GM12878 (cell line): ENCODE measurements at regions not wholly inside any gene's neighbourhood (a gene's known extent, or its start where the extent isn't known, plus 50 kb on each side); places are given as distances from the start of the nearest gene placed in this dataset.

Experiments used
- ATAC-seq: fragments of 200-7000 bp; cut with Tn5 transposase; 3 replicates; pipeline ENCODE4 v1.9.1; 2020; ENCODE audit warnings: mild to moderate bottlenecking, moderate library complexity
- BruUV-seq: library from RNA; stranded (reverse); fragments of 400-500 nt; replicated peaks from 2 replicates; lab custom pipeline; 2021; lab: Mats Ljungman, UMichigan
- CTCF ChIA-PET: fragments of 300-600 bp; sonication (Branson Sonifier 250); formaldehyde crosslinking; extraction: SDS; loops from one replicate; lab custom pipeline; 2021; ENCODE audit warnings: inconsistent platforms; lab: Yijun Ruan, JAX
- POLR2A ChIA-PET: fragments of 350-600 bp; formaldehyde crosslinking; extraction: SDS; loops from one replicate; lab custom pipeline; 2021; ENCODE audit warnings: inconsistent platforms; lab: Charles Lee
- RAD21 ChIA-PET: fragments of 300-600 bp; sonication (Branson Sonifier 250); formaldehyde crosslinking; loops from one replicate; lab custom pipeline; 2023; ENCODE audit warnings: antibody characterized with exemption; ENCODE audit not compliant: unreplicated experiment; lab: Charles Lee
- SMC1A ChIA-PET: fragments of 300-600 bp; sonication (Branson Sonifier 250); formaldehyde crosslinking; loops from one replicate; lab custom pipeline; 2023; ENCODE audit not compliant: unreplicated experiment, uncharacterized antibody; lab: Charles Lee
- DNase-seq: peaks from one replicate; pipeline ENCODE4 v3.0.0-alpha.2; 2011; ENCODE audit warnings: low read depth, low spot score
- FAIRE-seq: peaks from 3 replicates; lab custom pipeline; 2011; peaks lifted over from hg19 to GRCh38; lab: Jason Lieb, UNC
- H2AFZ ChIP-seq: 2 replicates; pipeline ENCODE4 v1.6.0; 2011; ENCODE audit warnings: low read depth, low read length, control low read depth; ENCODE audit not compliant: control insufficient read depth
- H3K27ac ChIP-seq: 2 replicates; pipeline ENCODE4 v1.5.1; 2011; ENCODE audit warnings: control low read depth; ENCODE audit not compliant: control insufficient read depth, insufficient read depth
- H3K27me3 ChIP-seq, 2 experiments: replicated peaks in 1 of 2; 2 replicates each; pipeline versions ENCODE4 v1.6.0 to v1.6.1; 2011; ENCODE audit warnings: low read length in 1 of 2; ENCODE audit not compliant: control insufficient read depth in 2 of 2, insufficient read depth in 2 of 2
- H3K36me3 ChIP-seq, 2 experiments: 2 replicates each; pipeline ENCODE4 v1.5.1; 2011; ENCODE audit warnings: low read length in 1 of 2; ENCODE audit not compliant: control insufficient read depth in 2 of 2, insufficient read depth in 2 of 2
- H3K4me1 ChIP-seq: 2 replicates; pipeline ENCODE4 v1.6.1; 2011; ENCODE audit warnings: mild to moderate bottlenecking, low read length, moderate library complexity, mixed read lengths; ENCODE audit not compliant: control insufficient read depth, insufficient read depth
- H3K4me2 ChIP-seq: 2 replicates; pipeline ENCODE4 v1.6.0; 2011; ENCODE audit warnings: control low read depth; ENCODE audit not compliant: control insufficient read depth, insufficient read depth
- H3K4me3 ChIP-seq: fragments of 200-600 bp; sonication (generic); 2 replicates; pipeline ENCODE4 v1.5.1; 2016
- H3K79me2 ChIP-seq: 2 replicates; pipeline ENCODE4 v1.6.0; 2011; ENCODE audit warnings: low read length; ENCODE audit not compliant: control insufficient read depth, insufficient read depth
- H3K9ac ChIP-seq: 2 replicates; pipeline ENCODE4 v1.8.0; 2011; ENCODE audit warnings: low read length, control low read depth, mixed read lengths; ENCODE audit not compliant: control insufficient read depth, insufficient read depth
- H3K9me3 ChIP-seq: replicated peaks from 3 replicates; pipeline ENCODE4 v1.5.1; 2011; ENCODE audit warnings: mild to moderate bottlenecking, low read length; ENCODE audit not compliant: control insufficient read depth, insufficient read depth
- H4K20me1 ChIP-seq: 2 replicates; pipeline ENCODE4 v1.6.0; 2011; ENCODE audit not compliant: control insufficient read depth, insufficient read depth
- CHD4 ChIP-seq: fragments of 200-600 bp; sonication (generic); IDR thresholded peaks from 2 replicates; pipeline ENCODE4 v1.6.1; 2016; ENCODE audit warnings: mild to moderate bottlenecking
- EP300 ChIP-seq, 2 experiments: fragments of 150-350 bp in 1 of 2; IDR thresholded peaks; 2 replicates each; pipeline ENCODE4 v1.6.1; 2011 to 2012; ENCODE audit warnings: low read depth in 2 of 2, low read length in 2 of 2, borderline replicate concordance in 1 of 2, improper control_type of control experiment in 1 of 2, inconsistent platforms in 1 of 2; ENCODE audit not compliant: control insufficient read depth in 1 of 2
- FOXK2 ChIP-seq: fragments of 450-650 bp; IDR thresholded peaks from 2 replicates; pipeline ENCODE4 v1.6.1; 2017; ENCODE audit warnings: mild to moderate bottlenecking, moderate library complexity
- MLLT1 ChIP-seq: fragments of 450-650 bp; IDR thresholded peaks from 2 replicates; pipeline ENCODE4 v1.6.1; 2016; ENCODE audit warnings: mild to moderate bottlenecking
- SPI1 ChIP-seq: IDR thresholded peaks from 2 replicates; pipeline ENCODE4 v1.6.1; 2011; ENCODE audit warnings: low read depth, mild to moderate bottlenecking, low read length, moderate library complexity, borderline replicate concordance; ENCODE audit not compliant: insufficient read depth
- TBL1XR1 ChIP-seq: IDR thresholded peaks from 2 replicates; pipeline ENCODE4 v1.6.1; 2012; ENCODE audit warnings: low read depth, low read length, improper control_type of control experiment
- TCF12 ChIP-seq: IDR thresholded peaks from 2 replicates; pipeline ENCODE4 v1.6.1; 2011; ENCODE audit warnings: low read depth, mild to moderate bottlenecking, low read length
- WRNIP1 ChIP-seq: IDR thresholded peaks from 2 replicates; pipeline ENCODE4 v1.6.1; 2011; ENCODE audit warnings: low read depth, low read length, improper control_type of control experiment, borderline replicate concordance
- WGBS: methylation state at CpG from one replicate; pipeline ENCODE4 v1.1.6; 2016; ENCODE audit warnings: low lambda C conversion rate; ENCODE audit not compliant: insufficient replicate concordance, insufficient coverage; ENCODE audit errors: missing lambda C conversion rate; 5-methylcytosine and 5-hydroxymethylcytosine counted together
- in situ Hi-C: fragments of 300-500 bp; cut with MboI; formaldehyde crosslinking; loops from 9 replicates; pipeline ENCODE4 v1.14.3; 2018; ENCODE audit warnings: mixed read lengths
- intact Hi-C: fragments of 100-400 bp; cut with micrococcal nuclease; formaldehyde crosslinking; loops from one replicate; pipeline ENCODE4 v1.14.2; 2022; ENCODE audit not compliant: unreplicated experiment
- TF ChIP-seq, protein P1 (sequence below): fragments of 450-650 bp; IDR thresholded peaks from 2 replicates; pipeline ENCODE4 v1.6.1; 2016; ENCODE audit warnings: mild to moderate bottlenecking

GRCh38 chr10:32141018-32141807, 85.0 kb upstream of the KIF5B start:
- ChIA-PET CTCF (no interaction called here), SMC1A (no interaction called here), POLR2A (interaction anchor here (0.5 kb wide), 1 partner anchor 55 kb away, joined by 5 read pairs; no protein-coding TSS in a partner anchor), RAD21 (interaction anchor here (0.6 kb wide), 1 partner anchor 700 kb away, joined by 3 read pairs; no protein-coding TSS in a partner anchor)
- no peaks in the 10 kb centered on the region for H3K27me3 ChIP-seq
- no peak overlapping the region for H2AFZ ChIP-seq
- BruUV-seq, result no TSS peak
- ATAC-seq (no peak), FAIRE-seq (no peak), DNase-seq (no peak)
- H3K9ac ChIP-seq, result no peak overlapping the region
- H4K20me1 ChIP-seq, result no peaks in the 10 kb centered on the region
- 93% methylated on average over 12 of the region's 12 CpGs for WGBS
- no peaks in the 10 kb centered on the region for H3K36me3 ChIP-seq
- H3K79me2 ChIP-seq, result no peaks in the 10 kb centered on the region
- H3K4me2 ChIP-seq, result no peak overlapping the region
- H3K4me3 ChIP-seq, result no peak overlapping the region
- intact Hi-C loops, result no loop called here
- no peaks in the 10 kb centered on the region for H3K4me1 ChIP-seq
- in situ Hi-C loops, result no loop called here
- H3K27ac ChIP-seq, result no peak overlapping the region
- no peaks in the 10 kb centered on the region for H3K9me3 ChIP-seq
- no peak for TF ChIP-seq CHD4
- TF ChIP-seq, protein P1, sequence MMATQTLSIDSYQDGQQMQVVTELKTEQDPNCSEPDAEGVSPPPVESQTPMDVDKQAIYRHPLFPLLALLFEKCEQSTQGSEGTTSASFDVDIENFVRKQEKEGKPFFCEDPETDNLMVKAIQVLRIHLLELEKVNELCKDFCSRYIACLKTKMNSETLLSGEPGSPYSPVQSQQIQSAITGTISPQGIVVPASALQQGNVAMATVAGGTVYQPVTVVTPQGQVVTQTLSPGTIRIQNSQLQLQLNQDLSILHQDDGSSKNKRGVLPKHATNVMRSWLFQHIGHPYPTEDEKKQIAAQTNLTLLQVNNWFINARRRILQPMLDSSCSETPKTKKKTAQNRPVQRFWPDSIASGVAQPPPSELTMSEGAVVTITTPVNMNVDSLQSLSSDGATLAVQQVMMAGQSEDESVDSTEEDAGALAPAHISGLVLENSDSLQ, result no peak
- TF ChIP-seq SPI1, result no peak
- no peak for TF ChIP-seq FOXK2
- no peak for TF ChIP-seq TCF12
- TF ChIP-seq EP300 (IDR thresholded peaks at IDR 0.05; ENCODE audit: borderline replicate concordance in 1 of 2, control insufficient read depth in 1 of 2, low read depth in 2 of 2, low read length in 2 of 2), result no peak
- TF ChIP-seq MLLT1, result no peak
- no peak for TF ChIP-seq TBL1XR1
- TF ChIP-seq WRNIP1, result no peak
